H9 (cell line): ENCODE measurements at regions not wholly inside any gene's neighbourhood (a gene's known extent, or its start where the extent isn't known, plus 50 kb on each side); places are given as distances from the start of the nearest gene placed in this dataset.

Source experiments
- DNase-seq: peaks from one replicate; pipeline ENCODE4 v3.0.0-alpha.2; 2017
- H2AFZ ChIP-seq: one replicate; pipeline ENCODE4 v1.6.1; 2013; ENCODE audit warnings: mild to moderate bottlenecking, low read length, control low read depth, moderate library complexity
- H2AK5ac ChIP-seq: 2 replicates; pipeline ENCODE4 v1.6.1; 2013; ENCODE audit warnings: low read length, control low read depth, mixed read lengths; ENCODE audit not compliant: insufficient read length
- H2BK120ac ChIP-seq: one replicate; pipeline ENCODE4 v1.6.1; 2013; ENCODE audit warnings: low read depth, mild to moderate bottlenecking, low read length, control low read depth, inconsistent platforms; ENCODE audit not compliant: poor library complexity, severe bottlenecking
- H2BK12ac ChIP-seq: 2 replicates; pipeline ENCODE4 v1.6.1; 2013; ENCODE audit warnings: low read length, control low read depth, mixed read lengths, low read depth; ENCODE audit not compliant: insufficient read length
- H2BK15ac ChIP-seq: 2 replicates; pipeline ENCODE4 v1.6.1; 2013; ENCODE audit warnings: low read depth, low read length, control low read depth
- H2BK20ac ChIP-seq: one replicate; pipeline ENCODE4 v1.6.1; 2013; ENCODE audit warnings: low read depth, mild to moderate bottlenecking, low read length, control low read depth, inconsistent platforms; ENCODE audit not compliant: poor library complexity, severe bottlenecking
- H2BK5ac ChIP-seq: 2 replicates; pipeline ENCODE4 v1.6.1; 2013; ENCODE audit warnings: low read length, control low read depth, mixed read lengths; ENCODE audit not compliant: insufficient read length
- H3K14ac ChIP-seq: 2 replicates; pipeline ENCODE4 v1.6.1; 2013; ENCODE audit warnings: low read length, control low read depth; ENCODE audit not compliant: insufficient read depth
- H3K18ac ChIP-seq: 2 replicates; pipeline ENCODE4 v1.6.1; 2013; ENCODE audit warnings: low read depth, mild to moderate bottlenecking, mixed read lengths, low read length, control low read depth; ENCODE audit not compliant: insufficient read length
- H3K23ac ChIP-seq: 2 replicates; pipeline ENCODE4 v1.6.1; 2013; ENCODE audit warnings: low read length, control low read depth, mixed read lengths, low read depth; ENCODE audit not compliant: insufficient read length
- H3K23me2 ChIP-seq: 2 replicates; pipeline ENCODE4 v1.6.1; 2013; ENCODE audit warnings: low read depth, mild to moderate bottlenecking, mixed read lengths, low read length, control low read depth; ENCODE audit not compliant: insufficient read length, poor library complexity, severe bottlenecking
- H3K27ac ChIP-seq: 2 replicates; pipeline ENCODE4 v1.5.1; 2013; ENCODE audit warnings: low read length, control low read depth, mixed read lengths, low read depth; ENCODE audit not compliant: insufficient read length
- H3K27me3 ChIP-seq: 2 replicates; pipeline ENCODE4 v1.6.1; 2013; ENCODE audit warnings: low read length, control low read depth, inconsistent platforms; ENCODE audit not compliant: insufficient read depth
- H3K4ac ChIP-seq: 2 replicates; pipeline ENCODE4 v1.6.1; 2013; ENCODE audit warnings: low read depth, mild to moderate bottlenecking, control low read depth, inconsistent platforms, low read length, moderate library complexity
- H3K4me1 ChIP-seq: 2 replicates; pipeline ENCODE4 v1.6.1; 2013; ENCODE audit warnings: low read length, control low read depth, inconsistent platforms; ENCODE audit not compliant: insufficient read depth
- H3K4me2 ChIP-seq: 2 replicates; pipeline ENCODE4 v1.6.1; 2013; ENCODE audit warnings: low read length, control low read depth, mixed read lengths; ENCODE audit not compliant: insufficient read length, insufficient read depth
- H3K56ac ChIP-seq: 2 replicates; pipeline ENCODE4 v1.6.1; 2013; ENCODE audit warnings: low read depth, mild to moderate bottlenecking, mixed read lengths, low read length, control low read depth; ENCODE audit not compliant: insufficient read length
- H3K79me1 ChIP-seq: 2 replicates; pipeline ENCODE4 v1.6.1; 2013; ENCODE audit warnings: low read depth, mild to moderate bottlenecking, moderate library complexity, low read length, control low read depth, inconsistent platforms; ENCODE audit not compliant: insufficient read depth, poor library complexity, severe bottlenecking
- H3K79me2 ChIP-seq: 2 replicates; pipeline ENCODE4 v1.6.1; 2013; ENCODE audit warnings: low read length, control low read depth, inconsistent platforms; ENCODE audit not compliant: insufficient read depth
- H3K9ac ChIP-seq: 2 replicates; pipeline ENCODE4 v1.6.1; 2013; ENCODE audit warnings: low read length, control low read depth, mixed read lengths; ENCODE audit not compliant: insufficient read length; ENCODE audit errors: extremely low read depth
- H3K9me3 ChIP-seq: one replicate; pipeline ENCODE4 v1.6.1; 2013; ENCODE audit warnings: low read depth, low read length, inconsistent platforms; ENCODE audit not compliant: control insufficient read depth
- H3T11ph ChIP-seq: one replicate; pipeline ENCODE4 v1.6.1; 2013; ENCODE audit warnings: mild to moderate bottlenecking, low read length, control low read depth, inconsistent platforms
- H4K20me1 ChIP-seq: one replicate; pipeline ENCODE4 v1.6.1; 2013; ENCODE audit not compliant: control insufficient read depth, insufficient read length, insufficient read depth
- H4K5ac ChIP-seq: 2 replicates; pipeline ENCODE4 v1.6.1; 2013; ENCODE audit warnings: low read depth, mild to moderate bottlenecking, mixed read lengths, low read length, control low read depth; ENCODE audit not compliant: insufficient read length
- H4K8ac ChIP-seq: replicated peaks from 2 replicates; pipeline ENCODE4 v1.6.1; 2013; ENCODE audit warnings: low read length, control low read depth, mixed read lengths, low read depth; ENCODE audit not compliant: insufficient read length
- H4K91ac ChIP-seq: 2 replicates; pipeline ENCODE4 v1.6.1; 2013; ENCODE audit warnings: low read depth, mild to moderate bottlenecking, moderate library complexity, mixed read lengths, low read length, control low read depth; ENCODE audit not compliant: insufficient read length
- H3K27ac Mint-ChIP-seq, 3 experiments: 2 replicates in 2 of 3; 3 replicates in 1 of 3; pipeline ENCODE4 v1.8.0; 2020 to 2021; ENCODE audit warnings: mixed read lengths in 3 of 3, mild to moderate bottlenecking in 1 of 3, moderate library complexity in 1 of 3
- H3K27me3 Mint-ChIP-seq: 2 replicates; pipeline ENCODE4 v1.8.0; 2021; ENCODE audit warnings: low read depth, mild to moderate bottlenecking, moderate library complexity, mixed read lengths
- H3K36me3 Mint-ChIP-seq, 3 experiments: 2 replicates in 2 of 3; 3 replicates in 1 of 3; pipeline ENCODE4 v1.8.0; 2020 to 2021; ENCODE audit warnings: low read depth in 3 of 3, mixed read lengths in 3 of 3; ENCODE audit not compliant: insufficient read depth in 1 of 3
- H3K4me1 Mint-ChIP-seq, 2 experiments: 2 replicates each; pipeline ENCODE4 v1.8.0; 2020; ENCODE audit warnings: mixed read lengths in 2 of 2
- H3K4me3 Mint-ChIP-seq, 2 experiments: 2 replicates in 1 of 2; 3 replicates in 1 of 2; pipeline ENCODE4 v1.8.0; 2020 to 2021; ENCODE audit warnings: mild to moderate bottlenecking in 2 of 2, mixed read lengths in 2 of 2, moderate library complexity in 1 of 2
- H3K9me3 Mint-ChIP-seq, 2 experiments: 2 replicates in 1 of 2; 3 replicates in 1 of 2; pipeline ENCODE4 v1.8.0; 2020; ENCODE audit warnings: mild to moderate bottlenecking in 2 of 2, mixed read lengths in 2 of 2, moderate library complexity in 1 of 2
- WGBS: extraction: QIAGEN DNeasy Blood & Tissue Kit; methylation state at CpG from one replicate; pipeline ENCODE4 v1.1.7; 2013; ENCODE audit warnings: missing lambda C conversion rate, low lambda C conversion rate, mixed read lengths; ENCODE audit not compliant: insufficient read length; ENCODE audit errors: extremely low coverage; 5-methylcytosine and 5-hydroxymethylcytosine counted together
- TF ChIP-seq, protein P1 (sequence below): fragments of 200-600 bp; sonication (generic); conservative IDR thresholded peaks from 3 replicates; pipeline ENCODE4 v1.8.0; 2021; ENCODE audit warnings: antibody characterized with exemption, mild to moderate bottlenecking

DNA sequence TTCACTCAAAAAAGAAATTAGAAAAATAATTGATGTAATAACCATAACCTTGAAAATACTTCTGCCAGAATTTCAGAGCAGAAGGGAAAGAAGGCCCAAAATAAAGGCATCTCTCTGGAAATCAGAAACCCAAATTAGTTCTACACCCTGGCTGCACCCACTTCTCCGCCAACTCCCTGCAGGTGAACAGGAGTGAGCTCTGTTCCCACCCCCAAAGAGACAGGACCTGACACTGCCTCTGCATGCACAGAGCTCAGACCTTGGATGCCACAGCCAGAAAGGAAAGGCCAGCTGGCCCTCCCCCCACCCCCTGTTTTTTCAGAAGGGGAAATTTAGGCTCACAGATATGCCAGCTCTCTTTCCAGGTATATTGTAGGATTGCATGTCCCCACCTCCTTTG, 228.2 kb downstream of the BCL11B start:
- WGBS, result no CpG with 5 or more reads among the region's 1 CpG
- Histone ChIP-seq H2AK5ac (no peak overlapping the region), H3K79me2 (no peaks in the 10 kb centered on the region), H3K27ac (no peak overlapping the region), H2BK20ac (no peak overlapping the region), H3K9me3 (no peaks in the 10 kb centered on the region), H3K9ac (no peak overlapping the region), H3K4me1 (no peaks in the 10 kb centered on the region), H2BK12ac (no peak overlapping the region), H3K79me1 (no peaks in the 10 kb centered on the region), H2BK120ac (no peak overlapping the region), H4K91ac (no peak overlapping the region), H3K4me2 (no peak overlapping the region), H4K8ac (no peak overlapping the region), H2BK15ac (no peak overlapping the region), H3K27me3 (no peaks in the 10 kb centered on the region), H2AFZ (no peak overlapping the region), H3K23me2 (no peaks in the 10 kb centered on the region), H3K18ac (no peak overlapping the region), H3K23ac (no peak overlapping the region), H4K5ac (no peak overlapping the region), H3T11ph (no peak overlapping the region), H3K4ac (no peak overlapping the region), H3K14ac (no peak overlapping the region), H3K56ac (no peak overlapping the region), H4K20me1 (no peaks in the 10 kb centered on the region), H2BK5ac (no peak overlapping the region)
- H3K4me1 Mint-ChIP-seq, result peaks cover 6 to 8% of the 10 kb centered on the region in 2 experiments; a peak in 3 of 4 replicates
- no peaks in the 10 kb centered on the region; the same call in 1 of the 2 replicates for H3K27me3 Mint-ChIP-seq
- TF ChIP-seq, protein P1, sequence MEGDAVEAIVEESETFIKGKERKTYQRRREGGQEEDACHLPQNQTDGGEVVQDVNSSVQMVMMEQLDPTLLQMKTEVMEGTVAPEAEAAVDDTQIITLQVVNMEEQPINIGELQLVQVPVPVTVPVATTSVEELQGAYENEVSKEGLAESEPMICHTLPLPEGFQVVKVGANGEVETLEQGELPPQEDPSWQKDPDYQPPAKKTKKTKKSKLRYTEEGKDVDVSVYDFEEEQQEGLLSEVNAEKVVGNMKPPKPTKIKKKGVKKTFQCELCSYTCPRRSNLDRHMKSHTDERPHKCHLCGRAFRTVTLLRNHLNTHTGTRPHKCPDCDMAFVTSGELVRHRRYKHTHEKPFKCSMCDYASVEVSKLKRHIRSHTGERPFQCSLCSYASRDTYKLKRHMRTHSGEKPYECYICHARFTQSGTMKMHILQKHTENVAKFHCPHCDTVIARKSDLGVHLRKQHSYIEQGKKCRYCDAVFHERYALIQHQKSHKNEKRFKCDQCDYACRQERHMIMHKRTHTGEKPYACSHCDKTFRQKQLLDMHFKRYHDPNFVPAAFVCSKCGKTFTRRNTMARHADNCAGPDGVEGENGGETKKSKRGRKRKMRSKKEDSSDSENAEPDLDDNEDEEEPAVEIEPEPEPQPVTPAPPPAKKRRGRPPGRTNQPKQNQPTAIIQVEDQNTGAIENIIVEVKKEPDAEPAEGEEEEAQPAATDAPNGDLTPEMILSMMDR, result no peak
- no peak for DNase-seq
- peaks cover 0 to 6% (median 0%) of the 10 kb centered on the region in 3 experiments; a peak in 2 of 7 replicates for H3K36me3 Mint-ChIP-seq
- H3K27ac Mint-ChIP-seq, result no peak overlapping the region
- no peak overlapping the region for H3K4me3 Mint-ChIP-seq
- H3K9me3 Mint-ChIP-seq, result peaks cover 3 to 8% of the 10 kb centered on the region in 2 experiments; a peak in 4 of 5 replicates
